Suprapubic skin (tissue), 4 donors: ENCODE measurements at regions not wholly inside any gene's neighbourhood (a gene's known extent, or its start where the extent isn't known, plus 50 kb on each side); places are given as distances from the start of the nearest gene placed in this dataset.

Source experiments
- CTCF ChIP-seq, 2 donors: fragments of 200-600 bp in 1 of 2; fragments of 450-650 bp in 1 of 2; sonication (generic) in 1 of 2; IDR thresholded peaks; one replicate each; pipeline ENCODE4 v1.5.1; 2016 to 2019; ENCODE audit warnings: antibody characterized with exemption in 2 of 2, mild to moderate bottlenecking in 1 of 2, moderate library complexity in 1 of 2
- EP300 ChIP-seq: sonication (generic); formaldehyde crosslinking; IDR thresholded peaks from one replicate; pipeline ENCODE4 v1.6.1; 2017; ENCODE audit warnings: antibody characterized with exemption
- POLR2A ChIP-seq, 2 donors: fragments of 450-650 bp; IDR thresholded peaks; one replicate each; pipeline ENCODE4 v1.6.1; 2017; ENCODE audit warnings: antibody characterized with exemption in 2 of 2, mild to moderate bottlenecking in 2 of 2, moderate library complexity in 2 of 2
- POLR2AphosphoS5 ChIP-seq, 3 donors: sonication (generic); formaldehyde crosslinking; IDR thresholded peaks; one replicate each; pipeline ENCODE4 v1.6.1; 2017; ENCODE audit warnings: antibody characterized with exemption in 3 of 3

- no peak for TF ChIP-seq CTCF (IDR thresholded peaks at IDR 0.05)
- TF ChIP-seq POLR2A (IDR thresholded peaks at IDR 0.05): no peak
- no peak for TF ChIP-seq POLR2AphosphoS5 (IDR thresholded peaks at IDR 0.05)
- TF ChIP-seq EP300: no peak
Measured at GRCh38 chr16:64711026-64711425, 410.8 kb downstream of the CDH11 start.
